ENCODE measurements at regions not wholly inside any gene's neighbourhood (a gene's known extent, or its start where the extent isn't known, plus 50 kb on each side); places are given as distances from the start of the nearest gene placed in this dataset.

GRCh38 chr14:31990183-31990857 is 86.8 kb upstream of the ARHGAP5 start:
- DNase-seq (ENCODE audit: low read depth) = peak; percentile 88
- no peak overlapping the region for H3K4me3 ChIP-seq (ENCODE audit: low read depth, low read length)
- TF ChIP-seq CTCF (IDR thresholded peaks at IDR 0.05; ENCODE audit: insufficient read depth, low read depth, low read length) = no peak

GRCh38 chr14:31990926-31991572 is 86.1 kb upstream of the ARHGAP5 start:
- TF ChIP-seq CTCF (IDR thresholded peaks at IDR 0.05; ENCODE audit: insufficient read depth, low read depth, low read length) = no peak
- DNase-seq (ENCODE audit: low read depth) = peak; percentile 94

GRCh38 chr14:31992011-31992447 is 85.1 kb upstream of the ARHGAP5 start:
- DNase-seq (ENCODE audit: low read depth) = peak; percentile 99
- no peak for TF ChIP-seq CTCF (IDR thresholded peaks at IDR 0.05; ENCODE audit: insufficient read depth, low read depth, low read length)
- H3K4me3 ChIP-seq (ENCODE audit: low read depth, low read length) = no peak overlapping the region

More at GRCh38 chr14:31990926-31991572, 86.1 kb upstream of the ARHGAP5 start:
- peak overlapping the region; percentile 25 for H3K4me3 ChIP-seq (ENCODE audit: low read depth, low read length)

- TF ChIP-seq CTCF (IDR thresholded peaks at IDR 0.05; ENCODE audit: insufficient read depth, low read depth, low read length) = no peak
- no peak overlapping the region for H3K4me3 ChIP-seq (ENCODE audit: low read depth, low read length)
- peak; percentile 56 for DNase-seq (ENCODE audit: low read depth)
Observed at GRCh38 chr14:31993521-31993951, 83.6 kb upstream of the ARHGAP5 start.

- DNase-seq (ENCODE audit: low read depth) = no peak
- no peak overlapping the region for H3K4me3 ChIP-seq (ENCODE audit: low read depth, low read length)
- TF ChIP-seq CTCF (IDR thresholded peaks at IDR 0.05; ENCODE audit: insufficient read depth, low read depth, low read length) = no peak
Observed at GRCh38 chr14:31994391-31995033, 82.6 kb upstream of the ARHGAP5 start.

GRCh38 chr14:32003585-32003984 is 73.5 kb upstream of the ARHGAP5 start:
- H3K4me3 ChIP-seq (ENCODE audit: low read depth, low read length) = no peak overlapping the region
- TF ChIP-seq CTCF (IDR thresholded peaks at IDR 0.05; ENCODE audit: insufficient read depth, low read depth, low read length) = no peak
- DNase-seq (ENCODE audit: low read depth) = no peak
